ENCODE measurements at regions not wholly inside any gene's neighbourhood (a gene's known extent, or its start where the extent isn't known, plus 50 kb on each side); places are given as distances from the start of the nearest gene placed in this dataset.

DNA sequence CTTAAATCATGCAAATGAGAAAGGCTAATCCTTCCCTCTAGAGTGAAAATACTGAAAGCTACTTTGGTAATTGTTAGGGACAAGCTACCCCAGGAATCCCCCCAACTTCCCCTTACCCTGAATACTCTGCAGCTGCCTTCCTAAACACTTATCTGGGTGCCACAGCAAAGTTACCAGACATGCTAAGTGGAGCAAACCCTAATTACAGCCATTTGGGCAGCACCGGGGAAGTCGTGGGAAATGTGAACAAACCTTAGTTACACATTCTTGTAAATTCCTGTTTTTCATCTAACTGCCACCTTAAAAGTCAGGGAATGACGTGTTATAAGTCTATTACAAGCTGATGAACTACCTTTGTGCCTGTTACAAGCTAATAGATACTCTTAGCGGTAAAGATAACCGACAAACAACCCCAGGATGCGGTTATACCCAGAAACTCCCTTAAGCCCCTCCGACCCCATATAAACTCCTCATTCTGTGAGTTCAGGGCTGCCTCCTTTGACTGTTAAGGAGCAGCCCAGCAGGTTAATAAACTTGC is 66.0 kb upstream of the PLAC8 start:
- Histone ChIP-seq H3K9me3 (ENCODE audit: control insufficient read depth, low read depth, low read length) (no peaks in the 10 kb centered on the region), H3K4me3 (ENCODE audit: control insufficient read depth in 2 of 3, extremely low read depth in 1 of 3, insufficient read depth in 2 of 3, low read depth in 1 of 3, low read length in 3 of 3) (no peak overlapping the region), H3K79me2 (ENCODE audit: control insufficient read depth, insufficient read depth, low read length) (no peaks in the 10 kb centered on the region), H3K9ac (ENCODE audit: control insufficient read depth, extremely low read depth, insufficient read depth, low read length) (no peak overlapping the region), H3K27ac (ENCODE audit: control insufficient read depth, insufficient read depth, low read length) (no peak overlapping the region), H4K20me1 (ENCODE audit: control insufficient read depth, extremely low read depth, insufficient read depth, low read length) (no peaks in the 10 kb centered on the region), H3K9me1 (ENCODE audit: control insufficient read depth, extremely low read depth, insufficient read depth, low read length) (no peaks in the 10 kb centered on the region), H2AFZ (ENCODE audit: control insufficient read depth, low read length) (no peak overlapping the region), H3K27me3 (ENCODE audit: control insufficient read depth, extremely low read depth, insufficient read depth, low read length) (no peaks in the 10 kb centered on the region), H3K4me2 (ENCODE audit: control insufficient read depth, extremely low read depth, insufficient read depth, low read depth, low read length) (no peak overlapping the region), H3K36me3 (ENCODE audit: control insufficient read depth in 2 of 2, extremely low read depth in 1 of 2, insufficient read depth in 2 of 2, low read length in 2 of 2) (no peaks in the 10 kb centered on the region), H3K4me1 (ENCODE audit: control insufficient read depth, extremely low read depth, insufficient read depth, low read length) (no peaks in the 10 kb centered on the region)
- dilution Hi-C loops (cut with MboI; ENCODE audit: extremely low pct_ligation_motif_present, low sequenced_read_pairs), result no loop called here
- FAIRE-seq (no peak), DNase-seq (ENCODE audit: low read depth, low spot score) (no peak)
- TF ChIP-seq EZH2 (IDR thresholded peaks at IDR 0.05; ENCODE audit: low read length) (no peak), CTCF (optimal IDR thresholded peaks at IDR 0.05 in 1 of 3, IDR thresholded peaks at IDR 0.05 in 1 of 3, conservative IDR thresholded peaks at IDR 0.05 in 1 of 3; ENCODE audit: extremely low read depth in 1 of 3, insufficient read depth in 2 of 3, low read length in 3 of 3) (no peak)

- TF ChIP-seq CTCF (optimal IDR thresholded peaks at IDR 0.05 in 1 of 3, IDR thresholded peaks at IDR 0.05 in 1 of 3, conservative IDR thresholded peaks at IDR 0.05 in 1 of 3; ENCODE audit: extremely low read depth in 1 of 3, insufficient read depth in 2 of 3, low read length in 3 of 3) (no peak), EZH2 (IDR thresholded peaks at IDR 0.05; ENCODE audit: low read length) (no peak)
- no peaks in the 10 kb centered on the region for H4K20me1 ChIP-seq (ENCODE audit: control insufficient read depth, extremely low read depth, insufficient read depth, low read length)
- FAIRE-seq, result no peak
Measured at GRCh38 chr4:83179205-83179604, 64.7 kb upstream of the PLAC8 start.

More at GRCh38 chr4:83179205-83179604, 64.7 kb upstream of the PLAC8 start:
- Histone ChIP-seq H3K9me1 (ENCODE audit: control insufficient read depth, extremely low read depth, insufficient read depth, low read length) (no peaks in the 10 kb centered on the region), H3K4me2 (ENCODE audit: control insufficient read depth, extremely low read depth, insufficient read depth, low read depth, low read length) (no peak overlapping the region), H3K4me1 (ENCODE audit: control insufficient read depth, extremely low read depth, insufficient read depth, low read length) (no peaks in the 10 kb centered on the region), H3K4me3 (ENCODE audit: control insufficient read depth in 2 of 3, extremely low read depth in 1 of 3, insufficient read depth in 2 of 3, low read depth in 1 of 3, low read length in 3 of 3) (no peak overlapping the region), H3K79me2 (ENCODE audit: control insufficient read depth, insufficient read depth, low read length) (no peaks in the 10 kb centered on the region), H3K9me3 (ENCODE audit: control insufficient read depth, low read depth, low read length) (no peaks in the 10 kb centered on the region), H3K27ac (ENCODE audit: control insufficient read depth, insufficient read depth, low read length) (no peak overlapping the region), H3K27me3 (ENCODE audit: control insufficient read depth, extremely low read depth, insufficient read depth, low read length) (no peaks in the 10 kb centered on the region), H3K9ac (ENCODE audit: control insufficient read depth, extremely low read depth, insufficient read depth, low read length) (no peak overlapping the region), H3K36me3 (ENCODE audit: control insufficient read depth in 2 of 2, extremely low read depth in 1 of 2, insufficient read depth in 2 of 2, low read length in 2 of 2) (no peaks in the 10 kb centered on the region), H2AFZ (ENCODE audit: control insufficient read depth, low read length) (no peak overlapping the region)
- dilution Hi-C loops (cut with MboI; ENCODE audit: extremely low pct_ligation_motif_present, low sequenced_read_pairs), result no loop called here
- DNase-seq (ENCODE audit: low read depth, low spot score), result no peak

All from keratinocyte (primary cell).